ACC112 (cell line): ENCODE measurements at regions not wholly inside any gene's neighbourhood (a gene's known extent, or its start where the extent isn't known, plus 50 kb on each side); places are given as distances from the start of the nearest gene placed in this dataset.

Experiments
- H2AFZ ChIP-seq: fragments of 200-600 bp; sonication (generic); one replicate; pipeline ENCODE4 v1.6.0; 2017; ENCODE audit warnings: antibody characterized with exemption, low read length; ENCODE audit not compliant: unreplicated experiment
- H3K27ac ChIP-seq: fragments of 200-600 bp; sonication (generic); 2 replicates; pipeline ENCODE4 v1.5.1; 2014; ENCODE audit warnings: low read depth, mild to moderate bottlenecking, antibody characterized with exemption, low read length, moderate library complexity
- H3K27me3 ChIP-seq: fragments of 200-600 bp; sonication (generic); 2 replicates; pipeline ENCODE4 v1.6.1; 2014; ENCODE audit warnings: mild to moderate bottlenecking, antibody characterized with exemption, low read length, moderate library complexity, mixed read lengths; ENCODE audit not compliant: insufficient read depth
- H3K36me3 ChIP-seq: fragments of 200-600 bp; sonication (generic); 2 replicates; pipeline ENCODE4 v1.6.1; 2016; ENCODE audit warnings: mild to moderate bottlenecking, antibody characterized with exemption, low read length, moderate library complexity, mixed read lengths; ENCODE audit not compliant: insufficient read depth
- H3K4me1 ChIP-seq: fragments of 200-600 bp; sonication (generic); one replicate; pipeline ENCODE4 v1.6.1; 2016; ENCODE audit warnings: low read length, mixed read lengths; ENCODE audit not compliant: insufficient read depth, unreplicated experiment, control insufficient read depth
- H3K4me3 ChIP-seq: fragments of 200-600 bp; sonication (generic); 2 replicates; pipeline ENCODE4 v1.5.1; 2014; ENCODE audit warnings: mild to moderate bottlenecking, low read depth, low read length
- H3K79me2 ChIP-seq: fragments of 200-600 bp; sonication (generic); one replicate; pipeline ENCODE4 v1.6.0; 2016; ENCODE audit warnings: low read length; ENCODE audit not compliant: control insufficient read depth, unreplicated experiment, insufficient read depth

GRCh38 chr3:28958656-28959055, 322.2 kb upstream of the RBMS3 start:
- Histone ChIP-seq H3K4me3 (no peak overlapping the region), H3K36me3 (no peaks in the 10 kb centered on the region), H3K27me3 (no peaks in the 10 kb centered on the region), H2AFZ (no peak overlapping the region), H3K27ac (no peak overlapping the region), H3K79me2 (no peaks in the 10 kb centered on the region), H3K4me1 (no peaks in the 10 kb centered on the region)

GRCh38 chr3:28971156-28971555, 309.7 kb upstream of the RBMS3 start:
- Histone ChIP-seq H3K4me1 (peaks cover 17% of the 10 kb centered on the region), H2AFZ (no peak overlapping the region), H3K27ac (no peak overlapping the region), H3K36me3 (peaks cover 6% of the 10 kb centered on the region), H3K79me2 (no peaks in the 10 kb centered on the region), H3K4me3 (no peak overlapping the region), H3K27me3 (no peaks in the 10 kb centered on the region)

- Histone ChIP-seq H3K4me1 (peaks cover 17% of the 10 kb centered on the region), H3K4me3 (peak overlapping the region; percentile 33; the same call in 1 of the 2 replicates), H3K27ac (peak overlapping the region; percentile 73), H3K27me3 (no peaks in the 10 kb centered on the region), H3K79me2 (no peaks in the 10 kb centered on the region), H3K36me3 (peaks cover 6% of the 10 kb centered on the region), H2AFZ (no peak overlapping the region)
Measured at GRCh38 chr3:28972921-28973320, 307.9 kb upstream of the RBMS3 start.

DNA sequence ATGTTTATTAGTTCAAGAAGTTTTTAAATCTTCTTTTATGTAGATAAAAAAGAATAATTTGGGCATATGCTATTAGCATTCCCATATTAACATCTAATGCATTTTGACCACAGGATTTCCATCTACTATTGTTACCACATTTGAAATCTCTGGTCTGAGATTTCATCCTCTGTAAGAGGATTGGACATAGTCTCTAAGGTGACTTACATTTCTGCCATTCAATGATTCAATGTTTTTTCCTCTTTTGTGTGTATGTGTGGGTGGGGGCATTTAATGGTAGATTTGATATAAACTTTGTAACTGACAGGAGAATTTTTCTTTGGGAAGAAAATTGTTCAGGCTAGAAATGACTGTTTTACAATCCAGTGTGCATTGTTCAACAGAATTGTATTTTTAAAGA, 307.3 kb upstream of the RBMS3 start:
- H3K79me2 ChIP-seq = no peaks in the 10 kb centered on the region
- peaks cover 6% of the 10 kb centered on the region for H3K36me3 ChIP-seq
- peak overlapping the region; percentile 73 for H3K27ac ChIP-seq
- H3K4me1 ChIP-seq = peaks cover 17% of the 10 kb centered on the region
- H2AFZ ChIP-seq = no peak overlapping the region
- H3K27me3 ChIP-seq = no peaks in the 10 kb centered on the region
- H3K4me3 ChIP-seq = peak overlapping the region; percentile 33; the same call in 1 of the 2 replicates

DNA sequence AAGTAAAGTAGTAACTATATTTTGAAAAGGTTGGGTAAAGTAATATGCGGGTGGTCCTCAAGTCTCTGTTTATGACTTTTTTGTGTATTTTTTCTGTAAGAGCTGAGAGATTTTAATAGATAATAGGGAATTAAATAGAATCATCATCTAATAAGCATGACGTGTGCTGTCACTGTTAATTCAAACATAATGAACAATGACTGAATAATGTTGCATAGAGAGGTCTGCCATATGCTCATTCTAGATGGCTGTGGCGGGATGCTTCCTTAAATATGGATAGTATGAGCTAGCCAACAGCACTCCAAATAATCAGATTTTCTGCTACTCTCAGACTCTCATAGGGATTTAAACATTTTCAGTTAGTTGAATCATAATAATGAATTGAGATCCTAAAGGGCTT, 302.8 kb upstream of the RBMS3 start:
- Histone ChIP-seq H3K4me3 (no peak overlapping the region), H3K27ac (no peak overlapping the region), H3K36me3 (no peaks in the 10 kb centered on the region), H3K27me3 (no peaks in the 10 kb centered on the region), H3K79me2 (no peaks in the 10 kb centered on the region), H2AFZ (no peak overlapping the region), H3K4me1 (peaks cover 10% of the 10 kb centered on the region)

DNA sequence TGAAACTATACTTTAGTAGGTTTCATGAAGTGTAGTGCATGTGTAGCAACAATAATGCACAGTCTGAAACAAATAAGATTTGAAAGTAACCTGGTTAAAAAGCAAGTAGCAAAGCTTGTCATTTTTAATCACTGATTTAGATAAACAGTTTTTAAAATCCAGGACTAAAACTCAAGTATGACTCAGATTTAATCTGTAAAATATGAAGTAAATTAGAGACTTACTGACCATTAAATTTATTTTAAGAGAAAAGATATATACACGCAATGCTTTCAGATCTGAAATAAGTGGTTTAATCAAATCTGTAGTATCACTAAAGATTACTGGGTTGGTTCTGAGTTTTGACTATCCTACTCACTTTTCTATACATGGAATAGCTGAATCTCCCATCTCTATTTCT, 300.7 kb upstream of the RBMS3 start:
- no peak overlapping the region for H3K4me3 ChIP-seq
- H3K27me3 ChIP-seq = no peaks in the 10 kb centered on the region
- no peak overlapping the region for H3K27ac ChIP-seq
- H3K4me1 ChIP-seq = no peaks in the 10 kb centered on the region
- H2AFZ ChIP-seq = peak overlapping the region; percentile 27
- H3K79me2 ChIP-seq = no peaks in the 10 kb centered on the region
- H3K36me3 ChIP-seq = no peaks in the 10 kb centered on the region

GRCh38 chr3:28980631-28981030, 300.2 kb upstream of the RBMS3 start:
- H3K79me2 ChIP-seq = no peaks in the 10 kb centered on the region
- H3K27ac ChIP-seq = no peak overlapping the region
- H3K27me3 ChIP-seq = no peaks in the 10 kb centered on the region
- H3K36me3 ChIP-seq = no peaks in the 10 kb centered on the region
- no peaks in the 10 kb centered on the region for H3K4me1 ChIP-seq
- no peak overlapping the region for H3K4me3 ChIP-seq
- H2AFZ ChIP-seq = peak overlapping the region; percentile 27

- H3K27ac ChIP-seq = no peak overlapping the region
- no peaks in the 10 kb centered on the region for H3K36me3 ChIP-seq
- no peaks in the 10 kb centered on the region for H3K79me2 ChIP-seq
- no peak overlapping the region for H2AFZ ChIP-seq
- no peaks in the 10 kb centered on the region for H3K4me1 ChIP-seq
- H3K4me3 ChIP-seq = no peak overlapping the region
- no peaks in the 10 kb centered on the region for H3K27me3 ChIP-seq
Measured at GRCh38 chr3:28982906-28983305, 298.0 kb upstream of the RBMS3 start.

GRCh38 chr3:28986922-28987321, 293.9 kb upstream of the RBMS3 start:
- H3K4me3 ChIP-seq = no peak overlapping the region

DNA sequence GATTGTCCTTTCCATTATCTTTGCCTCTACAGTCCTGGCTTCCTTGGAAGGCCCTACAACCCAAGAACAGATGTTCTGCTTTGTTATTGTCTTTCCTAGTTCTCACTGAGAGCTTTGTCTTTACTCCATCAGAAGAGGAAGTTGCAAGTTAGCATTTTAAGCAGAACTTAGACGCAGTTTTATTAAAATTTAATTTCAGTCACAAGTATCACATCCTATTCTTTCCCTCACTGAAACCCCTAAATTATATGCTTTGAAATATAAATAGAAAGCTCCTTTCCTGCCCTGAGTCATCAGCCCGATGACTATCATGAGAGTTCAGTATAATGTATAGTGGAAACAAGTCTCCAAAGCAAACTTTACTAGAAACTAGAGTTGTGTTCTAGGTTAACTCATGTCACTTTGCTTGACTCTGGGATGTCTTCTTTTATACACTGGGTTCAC, 291.2 kb upstream of the RBMS3 start:
- no peak overlapping the region for H2AFZ ChIP-seq
- H3K27me3 ChIP-seq = no peaks in the 10 kb centered on the region
- H3K4me1 ChIP-seq = no peaks in the 10 kb centered on the region
- H3K27ac ChIP-seq = no peak overlapping the region
- H3K79me2 ChIP-seq = no peaks in the 10 kb centered on the region
- H3K36me3 ChIP-seq = no peaks in the 10 kb centered on the region
- H3K4me3 ChIP-seq = no peak overlapping the region

More at GRCh38 chr3:28986922-28987321, 293.9 kb upstream of the RBMS3 start:
- Histone ChIP-seq H2AFZ (no peak overlapping the region), H3K27me3 (no peaks in the 10 kb centered on the region), H3K4me1 (no peaks in the 10 kb centered on the region), H3K79me2 (no peaks in the 10 kb centered on the region), H3K27ac (no peak overlapping the region), H3K36me3 (no peaks in the 10 kb centered on the region)

- H3K36me3 ChIP-seq = no peaks in the 10 kb centered on the region
- no peak overlapping the region for H2AFZ ChIP-seq
- no peaks in the 10 kb centered on the region for H3K27me3 ChIP-seq
- H3K27ac ChIP-seq = no peak overlapping the region
- no peaks in the 10 kb centered on the region for H3K4me1 ChIP-seq
- H3K4me3 ChIP-seq = no peak overlapping the region
- H3K79me2 ChIP-seq = no peaks in the 10 kb centered on the region
Measured at GRCh38 chr3:28994161-28994905, 286.5 kb upstream of the RBMS3 start.
